GM12864 (cell line): ENCODE measurements at regions not wholly inside any gene's neighbourhood (a gene's known extent, or its start where the extent isn't known, plus 50 kb on each side); places are given as distances from the start of the nearest gene placed in this dataset.

ENCODE experiments used
- DNase-seq: peaks from one replicate; pipeline ENCODE4 v3.0.0-alpha.2; 2011; ENCODE audit warnings: low read depth
- H3K4me3 ChIP-seq: 2 replicates; pipeline ENCODE4 v1.5.1; 2011; ENCODE audit warnings: mild to moderate bottlenecking, low read depth, low read length, control low read depth
- TF ChIP-seq, protein P1 (sequence below): IDR thresholded peaks from 2 replicates; pipeline ENCODE4 v1.5.1; 2011; ENCODE audit warnings: low read depth, mild to moderate bottlenecking, moderate library complexity, low read length, control low read depth, inconsistent platforms; ENCODE audit errors: missing control alignments

DNA sequence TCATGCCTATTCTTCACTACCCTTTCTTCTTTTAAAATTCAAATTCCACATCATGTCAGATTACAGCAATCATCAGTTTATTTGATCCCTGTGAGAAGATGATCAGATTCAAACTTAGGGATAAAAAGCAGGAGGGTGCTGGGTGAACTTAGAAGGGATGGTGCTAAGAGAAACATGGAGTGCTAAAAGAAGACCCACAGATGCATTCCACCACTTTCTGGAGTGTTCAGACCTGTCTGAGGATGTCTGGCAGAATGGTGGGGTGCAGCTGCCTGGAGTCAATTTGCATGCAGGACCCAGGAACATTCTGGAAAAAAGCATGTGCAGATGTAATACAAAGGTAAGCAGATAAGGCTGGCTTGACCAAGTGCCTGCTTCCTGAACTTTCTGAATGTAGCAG lies 372.9 kb upstream of the RUNX1 start:
- H3K4me3 ChIP-seq = no peak overlapping the region
- TF ChIP-seq, protein P1, sequence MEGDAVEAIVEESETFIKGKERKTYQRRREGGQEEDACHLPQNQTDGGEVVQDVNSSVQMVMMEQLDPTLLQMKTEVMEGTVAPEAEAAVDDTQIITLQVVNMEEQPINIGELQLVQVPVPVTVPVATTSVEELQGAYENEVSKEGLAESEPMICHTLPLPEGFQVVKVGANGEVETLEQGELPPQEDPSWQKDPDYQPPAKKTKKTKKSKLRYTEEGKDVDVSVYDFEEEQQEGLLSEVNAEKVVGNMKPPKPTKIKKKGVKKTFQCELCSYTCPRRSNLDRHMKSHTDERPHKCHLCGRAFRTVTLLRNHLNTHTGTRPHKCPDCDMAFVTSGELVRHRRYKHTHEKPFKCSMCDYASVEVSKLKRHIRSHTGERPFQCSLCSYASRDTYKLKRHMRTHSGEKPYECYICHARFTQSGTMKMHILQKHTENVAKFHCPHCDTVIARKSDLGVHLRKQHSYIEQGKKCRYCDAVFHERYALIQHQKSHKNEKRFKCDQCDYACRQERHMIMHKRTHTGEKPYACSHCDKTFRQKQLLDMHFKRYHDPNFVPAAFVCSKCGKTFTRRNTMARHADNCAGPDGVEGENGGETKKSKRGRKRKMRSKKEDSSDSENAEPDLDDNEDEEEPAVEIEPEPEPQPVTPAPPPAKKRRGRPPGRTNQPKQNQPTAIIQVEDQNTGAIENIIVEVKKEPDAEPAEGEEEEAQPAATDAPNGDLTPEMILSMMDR = no peak
- no peak for DNase-seq

DNA sequence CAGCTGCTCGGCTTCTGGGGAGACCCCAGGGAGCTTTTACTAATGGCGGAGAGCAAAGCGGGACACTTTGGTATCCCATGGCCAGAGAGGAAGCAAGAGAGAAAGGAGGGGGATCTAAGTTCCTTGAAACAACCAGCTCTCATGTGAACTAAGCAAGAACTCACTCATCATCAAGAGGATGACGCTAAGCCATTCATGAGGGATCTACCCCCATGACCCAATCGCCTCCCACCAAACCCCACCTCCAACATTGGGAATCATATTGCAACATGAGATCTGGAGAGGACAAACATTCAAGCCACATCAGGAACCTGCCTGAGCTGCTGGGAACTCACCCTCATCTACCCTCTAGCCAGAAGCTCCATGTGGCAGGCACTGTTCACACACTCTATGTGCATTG lies 372.1 kb upstream of the RUNX1 start:
- no peak for DNase-seq
- TF ChIP-seq, protein P1 = no peak
- no peak overlapping the region for H3K4me3 ChIP-seq

DNA sequence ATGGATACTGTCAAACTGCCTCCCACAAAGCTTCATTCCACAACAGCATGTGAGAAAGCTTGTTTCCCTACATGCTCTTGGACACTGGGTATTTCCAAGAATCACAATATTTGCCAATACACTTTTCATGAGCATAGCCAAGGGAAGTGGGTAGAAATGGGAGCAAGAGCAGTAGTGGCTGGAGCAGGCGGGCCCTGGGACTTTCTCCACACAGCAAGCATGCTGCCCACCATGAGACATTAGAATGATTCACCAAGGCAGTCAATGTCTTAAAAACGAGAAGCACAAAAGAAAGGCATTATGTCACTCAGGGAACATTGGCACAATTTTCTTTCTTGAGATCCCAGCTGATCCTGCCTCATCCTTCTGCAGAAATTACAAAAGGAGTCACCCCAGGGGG lies 371.6 kb upstream of the RUNX1 start:
- H3K4me3 ChIP-seq = no peak overlapping the region
- DNase-seq = no peak
- TF ChIP-seq, protein P1 = no peak

DNA sequence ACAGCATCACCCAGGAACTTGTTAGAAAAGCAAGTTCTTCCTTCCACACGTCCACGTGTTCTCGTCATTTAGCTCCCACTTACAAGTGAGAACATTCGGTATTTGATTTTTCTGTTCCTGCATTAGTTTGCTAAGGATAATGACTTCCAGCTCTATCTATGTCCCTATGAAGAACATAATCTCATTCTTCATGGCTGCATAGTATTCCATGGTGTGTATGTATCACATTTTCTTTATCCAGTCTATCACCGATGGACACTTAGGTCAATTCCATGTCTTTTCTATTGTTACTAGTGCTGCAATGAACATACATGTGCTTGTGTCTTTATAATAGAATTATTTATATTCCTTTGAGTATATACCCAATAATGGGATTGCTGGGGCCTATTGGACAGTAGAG lies 368.7 kb upstream of the RUNX1 start:
- no peak overlapping the region for H3K4me3 ChIP-seq
- TF ChIP-seq, protein P1 = no peak
- DNase-seq = no peak

DNA sequence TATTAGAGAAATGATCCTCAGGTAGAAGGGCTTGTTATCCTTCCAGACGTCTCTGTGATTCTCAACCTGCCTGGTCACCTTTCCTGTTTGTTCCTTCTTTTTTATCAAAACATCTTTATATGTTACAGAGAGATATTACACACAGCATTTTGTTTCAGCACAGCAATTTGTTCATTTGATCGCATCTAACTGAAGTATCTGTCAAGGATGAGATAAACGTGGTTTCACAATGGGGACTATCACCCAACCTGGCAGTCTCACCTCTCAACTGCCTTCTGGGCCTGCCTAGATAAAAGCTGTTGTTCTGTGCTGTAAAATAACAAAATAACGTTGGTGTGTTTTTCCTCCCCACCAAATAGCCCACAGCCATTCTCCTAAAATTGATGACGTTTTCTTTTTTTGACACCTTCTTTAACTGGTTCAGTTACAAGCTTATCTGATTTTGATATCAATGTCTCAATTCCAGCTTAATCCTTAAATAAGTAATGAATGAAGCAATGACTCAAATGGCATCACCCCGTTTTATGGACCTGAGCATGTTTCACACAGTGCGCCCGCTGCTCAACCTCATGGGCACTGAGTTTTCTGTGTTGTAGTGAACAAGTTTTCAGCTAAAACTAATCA lies 367.9 kb upstream of the RUNX1 start:
- no peak for DNase-seq
- TF ChIP-seq, protein P1 = no peak
- H3K4me3 ChIP-seq = no peak overlapping the region

DNA sequence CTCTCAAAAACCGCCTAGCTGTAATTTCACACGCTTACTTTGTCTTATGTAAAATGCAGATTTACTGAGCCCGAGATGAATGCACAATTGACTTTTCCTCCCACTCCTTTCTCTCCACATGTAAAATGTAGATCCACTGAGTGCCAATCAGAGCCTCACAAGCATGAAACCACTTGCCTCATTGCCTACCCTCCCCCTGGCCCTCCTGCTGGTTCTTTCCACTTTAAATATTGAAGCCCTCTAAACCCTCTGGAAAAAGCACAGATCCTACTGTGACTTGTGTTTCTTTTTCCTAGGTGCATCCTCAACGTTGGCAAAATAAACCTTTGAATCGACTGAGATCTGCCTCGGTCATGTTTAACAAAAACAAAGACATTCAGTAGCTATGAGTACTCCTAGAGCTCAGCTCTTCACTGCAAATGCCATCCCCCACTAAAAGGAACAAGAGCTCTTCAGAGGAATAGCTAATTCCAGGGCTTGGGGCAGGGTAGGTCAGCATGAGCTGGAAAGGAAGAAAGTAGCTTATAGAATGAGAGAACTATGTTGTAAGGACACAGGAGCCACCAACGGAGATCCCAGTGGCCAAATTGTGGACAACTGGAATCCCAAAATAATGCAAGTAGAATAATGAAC lies 365.5 kb upstream of the RUNX1 start:
- no peak for DNase-seq
- TF ChIP-seq, protein P1 = no peak
- no peak overlapping the region for H3K4me3 ChIP-seq

DNA sequence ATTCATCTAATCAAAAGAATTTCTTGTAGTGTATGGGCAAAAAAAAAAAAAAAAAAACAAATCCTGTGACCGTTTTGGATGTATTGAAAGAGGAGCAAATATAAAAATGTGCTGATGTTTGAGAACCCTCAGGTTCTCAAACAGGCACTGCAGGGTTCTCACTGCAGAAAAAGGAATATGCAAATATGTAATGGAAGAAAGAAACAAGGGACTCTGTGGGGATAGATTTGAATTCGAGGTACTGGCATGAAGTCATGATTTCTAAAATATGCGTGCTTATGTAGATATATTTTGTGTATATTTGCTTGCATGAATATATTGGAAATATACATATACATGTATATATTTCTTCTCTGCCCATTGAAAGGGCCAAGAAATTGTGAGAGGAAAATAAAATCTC lies 365.0 kb upstream of the RUNX1 start:
- H3K4me3 ChIP-seq = no peak overlapping the region
- no peak for DNase-seq
- TF ChIP-seq, protein P1 = no peak
